MM.1S (cell line): ENCODE measurements at regions not wholly inside any gene's neighbourhood (a gene's known extent, or its start where the extent isn't known, plus 50 kb on each side); places are given as distances from the start of the nearest gene placed in this dataset.
"Not testable (repeated sequence)": the region's sequence is repeated elsewhere in the genome, so short reads cannot be mapped to it uniquely, and the experiment has no call there.

Experiments
- CTCF ChIP-seq: fragments of 300-600 bp; sonication (generic); IDR thresholded peaks from 2 replicates; pipeline ENCODE4 v1.5.1; 2016; ENCODE audit warnings: antibody characterized with exemption, low read length, mixed read lengths
- EZH2 ChIP-seq: fragments of 300-600 bp; sonication (generic); optimal IDR thresholded peaks from 2 replicates; pipeline ENCODE3; 2017; ENCODE audit warnings: low read depth, mild to moderate bottlenecking, antibody characterized with exemption, low read length, mixed read lengths
- EZH2phosphoT487 ChIP-seq: fragments of 300-600 bp; sonication (generic); IDR thresholded peaks from 2 replicates; pipeline ENCODE4 v1.6.1; 2018; ENCODE audit warnings: antibody characterized with exemption, low read length

GRCh38 chr3:39586215-39586614 is 118.7 kb downstream of the MOBP start:
- TF ChIP-seq CTCF, EZH2, EZH2phosphoT487: not testable (repeated sequence)
